GM12874 (cell line): ENCODE measurements at regions not wholly inside any gene's neighbourhood (a gene's known extent, or its start where the extent isn't known, plus 50 kb on each side); places are given as distances from the start of the nearest gene placed in this dataset.

Experiments used
- CTCF ChIP-seq: IDR thresholded peaks from 2 replicates; pipeline ENCODE4 v1.5.1; 2011; ENCODE audit warnings: low read depth, mild to moderate bottlenecking, control low read depth, low read length, moderate library complexity; ENCODE audit not compliant: insufficient read depth

- no peak for TF ChIP-seq CTCF
These were observed 421.0 kb upstream of the THBS1 start for GRCh38 chr15:39159833-39160232.

DNA sequence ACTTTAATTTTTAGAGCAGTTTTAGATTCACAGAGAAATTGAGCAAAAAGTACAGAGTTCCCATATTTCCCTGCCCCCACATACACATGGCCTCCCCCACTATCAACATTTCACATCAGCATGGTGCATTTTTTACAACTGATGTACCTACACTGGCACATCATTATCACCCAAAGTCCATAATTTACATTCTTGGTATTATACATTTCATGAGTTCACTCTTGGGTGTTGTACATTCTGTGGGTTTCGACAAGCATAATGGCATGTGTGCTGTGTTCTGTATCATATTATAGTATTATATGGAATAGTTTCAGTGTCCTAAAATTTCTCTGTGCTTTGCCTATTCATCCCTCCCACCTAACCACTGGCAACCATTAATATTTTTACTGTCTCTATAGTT, 419.8 kb upstream of the THBS1 start:
- no peak for TF ChIP-seq CTCF

- no peak for TF ChIP-seq CTCF
These were observed 415.7 kb upstream of the THBS1 start for GRCh38 chr15:39165020-39165706.

GRCh38 chr15:39167164-39168058, 413.5 kb upstream of the THBS1 start:
- TF ChIP-seq CTCF: no peak

GRCh38 chr15:39171944-39172368, 408.9 kb upstream of the THBS1 start:
- no peak for TF ChIP-seq CTCF

GRCh38 chr15:39172380-39173281, 408.2 kb upstream of the THBS1 start:
- no peak for TF ChIP-seq CTCF

DNA sequence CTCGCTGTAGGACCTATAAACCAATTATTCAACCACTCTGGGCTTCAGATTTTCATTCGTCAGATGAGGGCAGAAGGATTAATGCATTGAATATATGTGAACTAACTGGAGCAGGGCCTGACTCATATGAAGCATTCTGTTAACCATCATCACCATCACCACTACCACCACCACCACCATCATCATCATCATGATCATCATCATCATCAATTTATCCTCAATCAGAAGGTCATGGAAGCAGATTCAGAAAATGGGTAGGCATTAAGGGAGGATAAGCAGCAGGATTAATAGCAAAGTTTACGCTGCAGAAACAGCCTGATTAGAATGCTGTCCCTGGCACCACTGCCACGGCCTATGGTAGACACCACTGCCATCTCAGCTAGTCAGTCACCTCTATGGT, 407.5 kb upstream of the THBS1 start:
- TF ChIP-seq CTCF: no peak
